HG03354 (cell line): ENCODE measurements at regions not wholly inside any gene's neighbourhood (a gene's known extent, or its start where the extent isn't known, plus 50 kb on each side); places are given as distances from the start of the nearest gene placed in this dataset.
"Not testable (repeated sequence)": the region's sequence is repeated elsewhere in the genome, so short reads cannot be mapped to it uniquely, and the experiment has no call there.

Experiments
- ATAC-seq: cut with Tn5 transposase; IDR thresholded peaks from one replicate; pipeline ENCODE4 v1.9.1; 2021; ENCODE audit warnings: mild to moderate bottlenecking; ENCODE audit not compliant: unreplicated experiment, poor library complexity, severe bottlenecking

- ATAC-seq: no peak
These were observed 269.5 kb downstream of the PCDH20 start for GRCh38 chr13:61146158-61146557.

- no peak for ATAC-seq
These were observed 270.6 kb downstream of the PCDH20 start for GRCh38 chr13:61144834-61145593.

- no peak for ATAC-seq
These were observed 271.3 kb downstream of the PCDH20 start for GRCh38 chr13:61144301-61144700.

- no peak for ATAC-seq
These were observed 273.1 kb downstream of the PCDH20 start for GRCh38 chr13:61142506-61142905.

GRCh38 chr13:61138857-61139256, 276.8 kb downstream of the PCDH20 start:
- ATAC-seq: no peak

GRCh38 chr13:61136515-61136914, 279.1 kb downstream of the PCDH20 start:
- no peak for ATAC-seq

GRCh38 chr13:61136093-61136492, 279.6 kb downstream of the PCDH20 start:
- ATAC-seq: no peak

- ATAC-seq: no peak
These were observed 280.1 kb downstream of the PCDH20 start for GRCh38 chr13:61135583-61135982.

- ATAC-seq: no peak
These were observed 286.6 kb downstream of the PCDH20 start for GRCh38 chr13:61128850-61129645.

- ATAC-seq: no peak
These were observed 291.9 kb downstream of the PCDH20 start for GRCh38 chr13:61123538-61124289.

- no peak for ATAC-seq
These were observed 302.4 kb downstream of the PCDH20 start for GRCh38 chr13:61113140-61113658.

GRCh38 chr13:61111529-61111928, 304.1 kb downstream of the PCDH20 start:
- ATAC-seq: no peak

- ATAC-seq: no peak
These were observed 304.9 kb downstream of the PCDH20 start for GRCh38 chr13:61110732-61111131.

GRCh38 chr13:61109741-61110140, 305.9 kb downstream of the PCDH20 start:
- ATAC-seq: no peak

GRCh38 chr13:61107989-61108388, 307.7 kb downstream of the PCDH20 start:
- no peak for ATAC-seq

GRCh38 chr13:61095885-61096284, 319.8 kb downstream of the PCDH20 start:
- ATAC-seq: no peak

- no peak for ATAC-seq
These were observed 320.8 kb downstream of the PCDH20 start for GRCh38 chr13:61094865-61095264.

GRCh38 chr13:61089894-61090293, 325.8 kb downstream of the PCDH20 start:
- not testable (repeated sequence) for ATAC-seq

- ATAC-seq: no peak
These were observed 329.6 kb downstream of the PCDH20 start for GRCh38 chr13:61086087-61086486.

GRCh38 chr13:61084988-61085387, 330.7 kb downstream of the PCDH20 start:
- ATAC-seq: no peak
